ENCODE measurements at regions not wholly inside any gene's neighbourhood (a gene's known extent, or its start where the extent isn't known, plus 50 kb on each side); places are given as distances from the start of the nearest gene placed in this dataset.

- no peak for TF ChIP-seq MYC (IDR thresholded peaks at IDR 0.05; ENCODE audit: low read depth, low read length)
- no peak for TF ChIP-seq POLR2A (IDR thresholded peaks at IDR 0.05; ENCODE audit: low read depth, low read length)
- no peak for TF ChIP-seq CTCF (IDR thresholded peaks at IDR 0.05; ENCODE audit: extremely low read depth in 1 of 2, insufficient read depth in 1 of 2, low read depth in 1 of 2, low read length in 2 of 2)
Observed at GRCh38 chr15:98524838-98525660, 123.3 kb upstream of the IGF1R start.
